ENCODE measurements at regions not wholly inside any gene's neighbourhood (a gene's known extent, or its start where the extent isn't known, plus 50 kb on each side); places are given as distances from the start of the nearest gene placed in this dataset.
"Not testable (repeated sequence)": the region's sequence is repeated elsewhere in the genome, so short reads cannot be mapped to it uniquely, and the experiment has no call there.

DNA sequence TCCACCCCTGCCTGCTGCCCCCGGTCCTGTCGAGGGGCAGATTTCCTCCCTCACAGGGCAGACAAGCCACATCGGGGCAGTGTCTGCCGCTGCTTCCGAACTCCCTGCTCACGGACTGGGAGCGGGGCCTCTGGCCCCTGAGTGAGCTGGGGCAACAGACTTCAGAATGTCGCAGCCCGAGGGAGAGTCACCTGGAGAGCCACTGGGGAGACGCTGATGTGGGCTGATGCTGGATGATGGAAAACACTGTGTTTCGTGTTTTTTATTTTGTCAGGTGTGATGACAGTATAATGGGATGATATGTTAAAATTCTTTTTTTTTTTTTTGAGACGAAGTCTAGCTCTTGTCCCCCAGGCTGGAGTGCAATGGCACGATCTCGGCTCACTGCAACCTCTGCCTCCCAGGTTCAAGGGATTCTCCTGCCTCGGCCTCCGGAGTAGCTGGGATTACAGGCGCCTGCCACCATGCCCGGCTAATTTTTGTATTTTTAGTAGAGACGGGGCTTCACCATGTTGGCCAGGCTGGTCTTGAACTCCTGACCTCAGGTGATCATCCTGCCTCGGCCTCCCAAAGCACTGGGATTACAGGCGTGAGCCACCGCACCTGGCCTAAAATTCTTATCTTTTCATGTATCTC is 52.1 kb upstream of the SEPTIN5 start:
- DNase-seq (ENCODE audit: low spot score): not testable (repeated sequence)

DNA sequence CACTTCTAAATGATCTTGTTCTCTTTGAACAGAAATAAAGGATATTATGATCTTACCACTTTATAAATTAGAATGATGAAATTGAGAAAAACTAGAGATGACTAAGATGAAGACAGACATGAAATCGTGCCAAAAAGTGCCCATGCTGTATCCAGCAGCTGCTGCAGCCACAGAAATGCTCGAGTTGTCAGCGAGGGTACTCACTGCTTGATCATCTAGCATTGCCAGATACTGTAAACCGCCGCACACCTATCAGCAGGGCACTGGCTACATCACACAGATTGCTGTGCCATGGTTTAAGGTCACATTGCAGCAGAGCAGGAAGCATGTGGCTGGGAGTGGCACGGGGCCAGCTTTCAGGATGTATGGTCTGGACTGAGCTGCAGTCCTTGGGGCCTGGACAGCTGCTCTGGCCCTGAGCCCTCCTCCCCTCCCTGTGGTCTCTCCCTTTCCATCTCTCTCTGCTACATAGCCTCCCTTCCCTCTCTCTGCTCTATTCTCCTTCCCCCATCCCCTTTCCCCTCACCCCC is 51.0 kb upstream of the SEPTIN5 start:
- DNase-seq (ENCODE audit: low spot score): no peak

DNA sequence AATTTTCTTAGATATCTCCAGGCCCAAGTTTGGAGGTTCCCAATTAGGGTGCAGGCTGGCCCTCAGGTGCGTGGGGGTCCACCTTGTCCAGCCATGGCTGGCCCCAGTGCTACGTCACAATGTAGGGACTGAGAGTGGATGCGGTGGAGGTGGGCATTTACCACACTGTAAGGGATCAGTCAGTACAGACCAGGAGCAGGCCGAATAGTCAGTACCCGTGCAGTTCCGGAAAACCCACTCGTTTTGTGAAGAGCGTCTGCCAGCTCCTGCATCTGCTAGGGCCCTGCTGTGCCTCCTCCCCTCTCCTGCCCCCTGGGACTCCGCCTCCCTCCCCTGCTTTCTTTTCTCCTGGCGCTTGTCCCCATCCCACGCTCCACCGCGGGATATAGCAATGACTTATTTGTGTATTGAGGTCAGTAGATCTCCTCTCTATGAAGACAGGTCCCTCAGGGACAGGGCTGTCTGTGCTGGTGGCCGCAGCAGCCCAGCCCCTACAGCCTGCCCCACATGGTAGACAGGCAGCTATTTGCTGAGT is 50.4 kb upstream of the SEPTIN5 start:
- DNase-seq (ENCODE audit: low spot score): no peak

DNA sequence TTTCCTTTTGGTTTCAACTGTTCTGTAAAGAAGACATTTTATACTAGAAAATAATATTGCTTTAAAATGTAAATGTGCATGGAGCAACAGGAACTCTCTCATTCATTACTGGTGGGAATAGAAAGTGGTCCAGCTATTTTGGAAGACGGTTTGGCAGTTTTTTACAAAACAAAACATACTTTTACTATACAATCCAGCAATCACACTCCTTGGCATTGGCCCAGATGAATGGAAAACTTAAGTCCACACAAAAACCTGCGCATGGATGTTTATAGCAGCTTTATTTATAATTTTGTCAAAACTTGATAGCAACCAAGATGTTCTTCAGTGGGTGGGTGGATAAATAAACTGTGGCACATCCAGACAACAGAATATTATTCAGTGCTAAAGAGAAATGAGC is 49.9 kb upstream of the SEPTIN5 start:
- DNase-seq (ENCODE audit: low spot score): no peak
